Skeletal muscle satellite cell (primary cell): ENCODE measurements at regions not wholly inside any gene's neighbourhood (a gene's known extent, or its start where the extent isn't known, plus 50 kb on each side); places are given as distances from the start of the nearest gene placed in this dataset.
"Not testable (repeated sequence)": the region's sequence is repeated elsewhere in the genome, so short reads cannot be mapped to it uniquely, and the experiment has no call there.

Source experiments
- H3K27me3 ChIP-seq: 2 replicates; pipeline ENCODE4 v1.7.0; 2013; ENCODE audit warnings: low read length; ENCODE audit not compliant: control insufficient read depth, insufficient read depth
- H3K36me3 ChIP-seq: 2 replicates; pipeline ENCODE4 v1.7.0; 2013; ENCODE audit warnings: mild to moderate bottlenecking, control low read depth, low read length; ENCODE audit not compliant: insufficient read depth
- H3K4me1 ChIP-seq: 2 replicates; pipeline ENCODE4 v1.7.0; 2013; ENCODE audit warnings: low read length; ENCODE audit not compliant: control insufficient read depth, insufficient read depth
- H3K4me2 ChIP-seq: 2 replicates; pipeline ENCODE4 v1.7.0; 2013; ENCODE audit warnings: mild to moderate bottlenecking, low read length
- H3K4me3 ChIP-seq: 2 replicates; pipeline ENCODE4 v1.7.0; 2013; ENCODE audit warnings: low read length
- H3K9ac ChIP-seq: 2 replicates; pipeline ENCODE4 v1.7.0; 2013; ENCODE audit warnings: mild to moderate bottlenecking, low read depth, low read length, moderate library complexity
- H3K9me3 ChIP-seq: replicated peaks from 2 replicates; pipeline ENCODE4 v1.7.0; 2013; ENCODE audit warnings: mild to moderate bottlenecking, control low read depth, low read length

- H3K27me3 ChIP-seq = peaks cover 6% of the 10 kb centered on the region
- no peak overlapping the region for H3K4me2 ChIP-seq
- no peak overlapping the region for H3K4me3 ChIP-seq
- no peaks in the 10 kb centered on the region for H3K9me3 ChIP-seq
- no peaks in the 10 kb centered on the region for H3K36me3 ChIP-seq
- H3K9ac ChIP-seq = no peak overlapping the region
- no peaks in the 10 kb centered on the region for H3K4me1 ChIP-seq
Measured at GRCh38 chr1:200496937-200497336, 87.1 kb upstream of the ZNF281 start.

- Histone ChIP-seq H3K9me3 (no peaks in the 10 kb centered on the region), H3K9ac (no peak overlapping the region), H3K4me3 (no peak overlapping the region), H3K4me1 (no peaks in the 10 kb centered on the region), H3K27me3 (peaks cover 6% of the 10 kb centered on the region), H3K36me3 (no peaks in the 10 kb centered on the region), H3K4me2 (no peak overlapping the region)
Measured at GRCh38 chr1:200495901-200496300, 86.1 kb upstream of the ZNF281 start.

GRCh38 chr1:200493344-200493743 lies 83.5 kb upstream of the ZNF281 start:
- Histone ChIP-seq H3K27me3 (no peaks in the 10 kb centered on the region), H3K4me1 (peaks cover 2% of the 10 kb centered on the region), H3K36me3 (no peaks in the 10 kb centered on the region), H3K4me3 (no peak overlapping the region), H3K9ac (no peak overlapping the region), H3K9me3 (no peaks in the 10 kb centered on the region), H3K4me2 (no peak overlapping the region)

GRCh38 chr1:200491103-200491502 lies 81.3 kb upstream of the ZNF281 start:
- Histone ChIP-seq H3K4me2 (no peak overlapping the region), H3K36me3 (no peaks in the 10 kb centered on the region), H3K4me1 (peaks cover 4% of the 10 kb centered on the region), H3K9ac (no peak overlapping the region), H3K4me3 (no peak overlapping the region), H3K27me3 (no peaks in the 10 kb centered on the region), H3K9me3 (no peaks in the 10 kb centered on the region)

GRCh38 chr1:200490183-200490582 lies 80.3 kb upstream of the ZNF281 start:
- H3K9me3 ChIP-seq = no peaks in the 10 kb centered on the region
- H3K4me1 ChIP-seq = peaks cover 4% of the 10 kb centered on the region
- H3K4me3 ChIP-seq = no peak overlapping the region
- H3K27me3 ChIP-seq = no peaks in the 10 kb centered on the region
- no peak overlapping the region for H3K4me2 ChIP-seq
- H3K36me3 ChIP-seq = no peaks in the 10 kb centered on the region
- H3K9ac ChIP-seq = no peak overlapping the region

- Histone ChIP-seq H3K4me1 (peaks cover 10% of the 10 kb centered on the region), H3K36me3 (no peaks in the 10 kb centered on the region), H3K27me3 (no peaks in the 10 kb centered on the region), H3K9ac (peak overlapping the region; percentile 48), H3K9me3 (no peaks in the 10 kb centered on the region), H3K4me3 (no peak overlapping the region), H3K4me2 (peak overlapping the region; percentile 72)
Measured at GRCh38 chr1:200488375-200489165, 78.7 kb upstream of the ZNF281 start.

GRCh38 chr1:200487650-200488049 lies 77.8 kb upstream of the ZNF281 start:
- Histone ChIP-seq H3K9ac (no peak overlapping the region), H3K4me2 (no peak overlapping the region), H3K4me1 (peaks cover 18% of the 10 kb centered on the region), H3K4me3 (no peak overlapping the region), H3K36me3 (no peaks in the 10 kb centered on the region), H3K9me3 (no peaks in the 10 kb centered on the region), H3K27me3 (no peaks in the 10 kb centered on the region)

GRCh38 chr1:200486634-200487033 lies 76.8 kb upstream of the ZNF281 start:
- H3K9ac ChIP-seq = no peak overlapping the region
- no peaks in the 10 kb centered on the region for H3K27me3 ChIP-seq
- no peak overlapping the region for H3K4me3 ChIP-seq
- H3K4me2 ChIP-seq = no peak overlapping the region
- peaks cover 18% of the 10 kb centered on the region for H3K4me1 ChIP-seq
- no peaks in the 10 kb centered on the region for H3K36me3 ChIP-seq
- H3K9me3 ChIP-seq = no peaks in the 10 kb centered on the region

GRCh38 chr1:200484438-200484946 lies 74.7 kb upstream of the ZNF281 start:
- not testable (repeated sequence) for H3K4me2 ChIP-seq, H3K27me3 ChIP-seq, H3K4me3 ChIP-seq, H3K9me3 ChIP-seq, H3K9ac ChIP-seq, H3K36me3 ChIP-seq
- H3K4me1 ChIP-seq = peaks cover 18% of the 10 kb centered on the region

- H3K4me2 ChIP-seq = peak overlapping the region; percentile 40
- no peaks in the 10 kb centered on the region for H3K9me3 ChIP-seq
- H3K27me3 ChIP-seq = no peaks in the 10 kb centered on the region
- H3K4me1 ChIP-seq = peaks cover 18% of the 10 kb centered on the region
- H3K36me3 ChIP-seq = no peaks in the 10 kb centered on the region
- no peak overlapping the region for H3K4me3 ChIP-seq
- H3K9ac ChIP-seq = peak overlapping the region; percentile 66
Measured at GRCh38 chr1:200483491-200484143, 73.8 kb upstream of the ZNF281 start.

- Histone ChIP-seq H3K4me1 (peaks cover 14% of the 10 kb centered on the region), H3K36me3 (no peaks in the 10 kb centered on the region), H3K4me3 (no peak overlapping the region), H3K27me3 (no peaks in the 10 kb centered on the region), H3K4me2 (no peak overlapping the region), H3K9me3 (no peaks in the 10 kb centered on the region), H3K9ac (no peak overlapping the region)
Measured at GRCh38 chr1:200480964-200481363, 71.1 kb upstream of the ZNF281 start.

GRCh38 chr1:200479816-200480215 lies 70.0 kb upstream of the ZNF281 start:
- Histone ChIP-seq H3K4me1 (peaks cover 16% of the 10 kb centered on the region), H3K4me3 (no peak overlapping the region), H3K27me3 (no peaks in the 10 kb centered on the region), H3K9me3 (no peaks in the 10 kb centered on the region), H3K36me3 (no peaks in the 10 kb centered on the region), H3K4me2 (no peak overlapping the region), H3K9ac (no peak overlapping the region)
